ENCODE measurements at regions not wholly inside any gene's neighbourhood (a gene's known extent, or its start where the extent isn't known, plus 50 kb on each side); places are given as distances from the start of the nearest gene placed in this dataset.
A peak's percentile ranks its signal among the peaks of the same experiment; 100 is the strongest.

GRCh38 chr6:164243949-164244348, 829.4 kb downstream of the QKI start:
- no peak for TF ChIP-seq CTCF (IDR thresholded peaks at IDR 0.05)

- no peak for TF ChIP-seq CTCF (IDR thresholded peaks at IDR 0.05)
Measured at GRCh38 chr6:164243012-164243610, 828.6 kb downstream of the QKI start.

GRCh38 chr6:164230804-164231203, 816.3 kb downstream of the QKI start:
- no peak for TF ChIP-seq CTCF (IDR thresholded peaks at IDR 0.05)

GRCh38 chr6:164230259-164230658, 815.7 kb downstream of the QKI start:
- no peak for TF ChIP-seq CTCF (IDR thresholded peaks at IDR 0.05)

- TF ChIP-seq CTCF (IDR thresholded peaks at IDR 0.05): no peak
Measured at GRCh38 chr6:164229716-164230115, 815.2 kb downstream of the QKI start.

GRCh38 chr6:164227952-164228522, 813.5 kb downstream of the QKI start:
- no peak for TF ChIP-seq CTCF (IDR thresholded peaks at IDR 0.05)

GRCh38 chr6:164216839-164217238, 802.3 kb downstream of the QKI start:
- no peak for TF ChIP-seq CTCF (IDR thresholded peaks at IDR 0.05)

- peak; percentile 39; the same call in 1 of the 2 replicates for TF ChIP-seq CTCF (IDR thresholded peaks at IDR 0.05)
Measured at GRCh38 chr6:164216368-164216767, 801.9 kb downstream of the QKI start.
